Mucosa of descending colon (tissue), 3 donors: ENCODE measurements at regions not wholly inside any gene's neighbourhood (a gene's known extent, or its start where the extent isn't known, plus 50 kb on each side); places are given as distances from the start of the nearest gene placed in this dataset.

ENCODE experiments used
- ATAC-seq: fragments of 200-7000 bp; cut with Tn5 transposase; one replicate; pipeline ENCODE4 v1.9.1; 2020; ENCODE audit warnings: mild to moderate bottlenecking, moderate library complexity
- DNase-seq, 3 donors: peaks; one replicate each; pipeline ENCODE4 v3.0.0-alpha.2; 2020
- H3K36me3 ChIP-seq: fragments of 200-600 bp; one replicate; pipeline ENCODE4 v1.8.0; 2021; ENCODE audit warnings: low read depth, mild to moderate bottlenecking
- H3K4me1 ChIP-seq: fragments of 200-600 bp; one replicate; pipeline ENCODE4 v1.8.0; 2021; ENCODE audit warnings: low read depth, mild to moderate bottlenecking
- H3K4me3 ChIP-seq: fragments of 200-600 bp; one replicate; pipeline ENCODE4 v1.8.0; 2021; ENCODE audit warnings: mild to moderate bottlenecking
- H3K9me3 ChIP-seq: fragments of 200-600 bp; one replicate; pipeline ENCODE4 v1.8.0; 2021; ENCODE audit warnings: mild to moderate bottlenecking
- intact Hi-C, 2 donors: fragments of 100-400 bp; cut with DNase I in 1 of 2; cut with micrococcal nuclease in 1 of 2; formaldehyde crosslinking; loops; one replicate each; pipeline versions ENCODE4 v1.11.0 to v1.11.1; 2022; cut with DNase I, micrococcal nuclease
- TF ChIP-seq, protein P1 (sequence below): fragments of 200-600 bp; IDR thresholded peaks from one replicate; pipeline ENCODE4 v1.8.0; 2022; ENCODE audit warnings: antibody characterized with exemption, mild to moderate bottlenecking
- donor health status: DM: no; HTN: no; CAD: no; lungs with moderate emphysema.
- donor health status: DM: no; HTN: no; CAD: no.
- donor health status: DM: no; HTN: yes; CAD: no.

DNA sequence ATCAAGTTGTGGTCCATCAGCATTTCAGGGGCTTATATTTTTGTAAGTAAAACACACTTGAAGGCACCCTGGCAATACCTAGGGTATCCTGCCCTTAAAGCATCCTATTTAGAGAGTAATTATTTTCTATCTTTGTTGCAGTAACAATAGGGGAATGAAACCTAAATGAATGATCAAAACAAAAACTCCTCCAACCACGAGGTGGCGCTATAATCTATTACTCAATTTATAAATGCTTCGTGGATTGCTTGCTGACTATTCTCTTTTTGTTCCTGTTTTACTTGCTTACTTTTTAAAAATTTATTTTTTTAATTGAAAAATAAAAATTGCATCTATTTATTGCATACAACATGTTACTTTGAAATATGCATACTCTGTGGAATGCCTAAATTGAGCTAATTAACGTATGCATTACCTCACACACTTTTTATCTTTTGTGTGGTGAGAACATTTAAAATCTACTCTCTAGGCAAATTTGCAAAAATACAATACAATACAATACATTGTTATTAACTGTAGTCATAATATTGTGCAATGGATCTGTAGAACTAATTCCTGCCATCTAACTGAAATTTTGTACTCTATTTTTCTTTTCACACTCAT lies 147.7 kb upstream of the BMPER start:
- H3K4me3 ChIP-seq: no peak overlapping the region
- TF ChIP-seq, protein P1, sequence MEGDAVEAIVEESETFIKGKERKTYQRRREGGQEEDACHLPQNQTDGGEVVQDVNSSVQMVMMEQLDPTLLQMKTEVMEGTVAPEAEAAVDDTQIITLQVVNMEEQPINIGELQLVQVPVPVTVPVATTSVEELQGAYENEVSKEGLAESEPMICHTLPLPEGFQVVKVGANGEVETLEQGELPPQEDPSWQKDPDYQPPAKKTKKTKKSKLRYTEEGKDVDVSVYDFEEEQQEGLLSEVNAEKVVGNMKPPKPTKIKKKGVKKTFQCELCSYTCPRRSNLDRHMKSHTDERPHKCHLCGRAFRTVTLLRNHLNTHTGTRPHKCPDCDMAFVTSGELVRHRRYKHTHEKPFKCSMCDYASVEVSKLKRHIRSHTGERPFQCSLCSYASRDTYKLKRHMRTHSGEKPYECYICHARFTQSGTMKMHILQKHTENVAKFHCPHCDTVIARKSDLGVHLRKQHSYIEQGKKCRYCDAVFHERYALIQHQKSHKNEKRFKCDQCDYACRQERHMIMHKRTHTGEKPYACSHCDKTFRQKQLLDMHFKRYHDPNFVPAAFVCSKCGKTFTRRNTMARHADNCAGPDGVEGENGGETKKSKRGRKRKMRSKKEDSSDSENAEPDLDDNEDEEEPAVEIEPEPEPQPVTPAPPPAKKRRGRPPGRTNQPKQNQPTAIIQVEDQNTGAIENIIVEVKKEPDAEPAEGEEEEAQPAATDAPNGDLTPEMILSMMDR: no peak
- intact Hi-C loops: loop anchor here (10.0 kb wide), 1 partner anchor 137 kb away; no protein-coding TSS in a partner anchor
- H3K4me1 ChIP-seq: peaks cover 20% of the 10 kb centered on the region
- no peaks in the 10 kb centered on the region for H3K36me3 ChIP-seq
- ATAC-seq (no peak), DNase-seq (peak in 1 of 3 donors; percentile 75)
- no peaks in the 10 kb centered on the region for H3K9me3 ChIP-seq

DNA sequence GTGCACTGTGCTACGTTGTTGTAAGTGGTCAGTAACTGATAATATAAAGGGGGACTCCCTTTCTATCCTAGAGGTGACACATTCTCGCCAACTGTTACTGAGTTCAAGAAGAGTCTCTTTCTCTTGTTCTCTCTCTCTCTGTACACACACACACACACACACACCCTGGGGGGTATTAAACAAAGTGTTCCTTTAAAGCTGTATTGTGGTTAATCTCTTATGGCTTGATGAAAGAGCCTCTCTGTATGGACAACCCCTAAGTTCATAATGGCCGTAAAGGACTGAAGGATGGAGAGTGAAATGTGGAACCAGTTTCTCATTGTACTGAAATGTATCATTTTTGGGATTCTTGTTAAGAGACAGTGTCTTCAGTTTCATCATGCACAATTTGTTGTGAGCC lies 145.2 kb upstream of the BMPER start:
- ATAC-seq (no peak), DNase-seq (no peak)
- TF ChIP-seq, protein P1: no peak
- no peaks in the 10 kb centered on the region for H3K9me3 ChIP-seq
- peaks cover 4% of the 10 kb centered on the region for H3K4me1 ChIP-seq
- no peak overlapping the region for H3K4me3 ChIP-seq
- H3K36me3 ChIP-seq: no peaks in the 10 kb centered on the region
- intact Hi-C loops: no loop called here

DNA sequence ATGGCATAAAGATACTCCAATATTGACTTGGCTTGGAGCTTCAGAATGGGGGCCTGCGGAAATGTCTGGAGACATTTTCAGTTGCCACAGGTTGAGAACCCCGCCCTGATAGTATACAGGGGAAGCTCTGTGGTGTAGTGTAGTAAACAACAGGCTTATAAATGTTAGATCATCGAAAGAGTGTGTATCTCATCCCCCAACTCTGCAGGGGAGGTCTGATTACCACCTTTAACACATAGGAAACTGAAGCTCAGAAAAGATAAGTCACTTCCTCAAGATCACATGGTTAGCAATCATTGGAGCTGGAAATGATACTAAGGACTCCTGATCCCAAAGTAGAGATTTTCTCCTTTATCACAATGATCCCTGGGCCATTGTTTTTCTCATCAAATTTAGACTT lies 144.5 kb upstream of the BMPER start:
- ATAC-seq (no peak), DNase-seq (no peak)
- Histone ChIP-seq H3K4me1 (no peaks in the 10 kb centered on the region), H3K36me3 (no peaks in the 10 kb centered on the region), H3K9me3 (no peaks in the 10 kb centered on the region), H3K4me3 (no peak overlapping the region)
- intact Hi-C loops: no loop called here
- TF ChIP-seq, protein P1: no peak

DNA sequence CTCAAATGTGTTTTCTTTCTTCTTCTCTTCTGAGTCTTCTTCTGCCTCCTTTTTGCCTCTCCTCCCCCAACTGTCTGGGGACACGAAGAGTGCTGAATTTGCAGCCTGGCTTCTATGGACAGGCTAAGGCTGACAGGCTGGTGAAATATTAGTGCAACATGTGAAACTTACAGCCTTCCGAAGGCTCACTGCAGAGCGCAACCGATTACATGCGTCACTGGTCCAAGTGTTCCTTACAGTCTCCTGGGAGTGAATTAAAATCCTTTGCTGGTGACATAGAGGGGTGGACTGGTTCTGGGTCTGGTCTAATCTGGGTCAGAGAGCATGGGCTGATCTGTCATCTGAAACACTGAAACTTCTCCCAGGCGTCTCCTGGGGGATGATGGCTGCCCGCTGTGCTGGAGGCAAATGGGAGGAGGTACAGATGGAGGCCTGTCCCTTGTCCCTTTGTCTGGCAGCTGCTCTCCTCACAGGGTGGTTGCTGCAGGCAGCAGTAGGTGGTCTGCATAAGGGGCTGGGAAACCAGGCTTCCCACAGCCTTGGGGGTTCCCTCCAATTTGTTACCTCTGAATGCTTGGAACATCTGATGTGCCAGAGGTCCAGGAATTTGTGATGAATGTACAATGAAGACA lies 143.8 kb upstream of the BMPER start:
- ATAC-seq (no peak), DNase-seq (no peak)
- Histone ChIP-seq H3K36me3 (no peaks in the 10 kb centered on the region), H3K4me1 (no peaks in the 10 kb centered on the region), H3K9me3 (no peaks in the 10 kb centered on the region), H3K4me3 (no peak overlapping the region)
- intact Hi-C loops: no loop called here
- TF ChIP-seq, protein P1: no peak

DNA sequence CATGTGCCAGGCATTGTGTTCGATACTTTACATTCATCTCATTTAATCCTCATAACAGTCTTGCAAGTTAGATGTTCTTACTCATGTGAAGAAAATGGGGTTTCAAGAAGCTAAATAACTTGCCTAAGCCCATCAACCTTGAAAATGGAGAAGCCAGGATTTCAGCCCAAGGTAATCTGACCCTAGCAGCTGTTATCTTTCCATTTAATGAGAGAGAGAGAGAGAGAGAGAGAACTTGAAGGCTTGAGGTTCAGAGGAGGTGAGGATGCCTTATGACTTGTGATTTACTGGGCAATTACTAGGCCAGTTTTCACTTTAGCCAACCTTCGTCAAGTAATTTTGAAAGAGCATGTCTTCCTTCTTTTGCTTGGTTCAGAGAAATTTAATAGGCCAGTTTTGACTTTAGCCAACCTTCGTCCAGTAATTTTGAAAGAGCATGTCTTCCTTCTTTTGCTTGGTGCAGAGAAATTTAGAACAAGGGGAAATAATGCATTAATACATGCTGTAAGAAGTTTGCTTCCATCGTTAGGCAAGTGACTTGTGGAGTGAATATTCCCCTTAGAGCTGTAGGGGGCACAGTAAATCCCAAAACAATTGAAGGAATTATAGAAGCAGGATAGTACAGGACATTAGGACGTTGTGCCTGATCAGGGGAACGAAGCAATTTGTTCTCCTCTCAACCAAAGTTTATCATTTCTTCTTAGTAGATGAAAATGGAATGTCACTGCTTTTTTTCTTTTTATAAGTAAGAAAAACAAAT lies 143.0 kb upstream of the BMPER start:
- Histone ChIP-seq H3K4me3 (no peak overlapping the region), H3K4me1 (no peaks in the 10 kb centered on the region), H3K36me3 (no peaks in the 10 kb centered on the region), H3K9me3 (no peaks in the 10 kb centered on the region)
- ATAC-seq (no peak), DNase-seq (no peak)
- TF ChIP-seq, protein P1: no peak
- intact Hi-C loops: no loop called here
